ENCODE measurements at regions not wholly inside any gene's neighbourhood (a gene's known extent, or its start where the extent isn't known, plus 50 kb on each side); places are given as distances from the start of the nearest gene placed in this dataset.

DNA sequence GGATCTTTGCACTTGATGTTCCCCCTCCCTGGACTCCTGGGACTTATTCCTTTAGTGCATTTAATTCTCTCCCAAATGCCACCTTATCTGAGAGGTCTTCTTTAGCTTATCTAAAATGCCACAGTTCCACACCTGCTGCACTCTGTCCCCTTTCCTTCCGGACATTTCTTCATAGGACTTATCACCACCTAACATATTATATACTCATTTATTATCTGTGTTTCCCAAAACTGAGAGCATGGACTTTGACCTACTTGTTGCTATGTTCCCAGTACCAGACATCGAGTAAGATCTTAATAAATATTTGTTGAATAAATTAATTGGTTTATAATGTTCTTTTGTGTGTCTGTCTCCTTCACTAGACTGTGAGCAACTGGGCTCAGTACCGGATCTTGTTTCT lies 585.3 kb downstream of the INSC start:
- no peaks in the 10 kb centered on the region for H4K20me1 ChIP-seq (ENCODE audit: insufficient read depth, poor library complexity, severe bottlenecking)
- H3K4me3 ChIP-seq: no peak overlapping the region
- H3K4me2 ChIP-seq: no peak overlapping the region
- no peaks in the 10 kb centered on the region for H3K27me3 ChIP-seq
- H3K79me2 ChIP-seq: no peaks in the 10 kb centered on the region
- no peaks in the 10 kb centered on the region for H3K9me2 ChIP-seq (replicated peaks; ENCODE audit: insufficient read depth)
- TF ChIP-seq, protein P1, sequence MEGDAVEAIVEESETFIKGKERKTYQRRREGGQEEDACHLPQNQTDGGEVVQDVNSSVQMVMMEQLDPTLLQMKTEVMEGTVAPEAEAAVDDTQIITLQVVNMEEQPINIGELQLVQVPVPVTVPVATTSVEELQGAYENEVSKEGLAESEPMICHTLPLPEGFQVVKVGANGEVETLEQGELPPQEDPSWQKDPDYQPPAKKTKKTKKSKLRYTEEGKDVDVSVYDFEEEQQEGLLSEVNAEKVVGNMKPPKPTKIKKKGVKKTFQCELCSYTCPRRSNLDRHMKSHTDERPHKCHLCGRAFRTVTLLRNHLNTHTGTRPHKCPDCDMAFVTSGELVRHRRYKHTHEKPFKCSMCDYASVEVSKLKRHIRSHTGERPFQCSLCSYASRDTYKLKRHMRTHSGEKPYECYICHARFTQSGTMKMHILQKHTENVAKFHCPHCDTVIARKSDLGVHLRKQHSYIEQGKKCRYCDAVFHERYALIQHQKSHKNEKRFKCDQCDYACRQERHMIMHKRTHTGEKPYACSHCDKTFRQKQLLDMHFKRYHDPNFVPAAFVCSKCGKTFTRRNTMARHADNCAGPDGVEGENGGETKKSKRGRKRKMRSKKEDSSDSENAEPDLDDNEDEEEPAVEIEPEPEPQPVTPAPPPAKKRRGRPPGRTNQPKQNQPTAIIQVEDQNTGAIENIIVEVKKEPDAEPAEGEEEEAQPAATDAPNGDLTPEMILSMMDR (IDR thresholded peaks at IDR 0.05; ENCODE audit: poor library complexity): no peak
- TF ChIP-seq EZH2 (IDR thresholded peaks at IDR 0.05; ENCODE audit: borderline replicate concordance) (no peak), EZH2phosphoT487 (IDR thresholded peaks at IDR 0.05; ENCODE audit: low read depth, severe bottlenecking, unreplicated experiment) (no peak)
- H3K4me1 ChIP-seq (ENCODE audit: insufficient read depth): no peaks in the 10 kb centered on the region
- no peaks in the 10 kb centered on the region for H3K36me3 ChIP-seq (replicated peaks; ENCODE audit: insufficient read depth, low read depth)
- no peak for DNase-seq (ENCODE audit: low spot score)
- no peak overlapping the region for H3K27ac ChIP-seq
- 82% methylated on average over 3 of the region's 3 CpGs for WGBS (ENCODE audit: low lambda C conversion rate, missing lambda C conversion rate)
- no peak overlapping the region for H2AFZ ChIP-seq
- no peaks in the 10 kb centered on the region for H3K9me3 ChIP-seq (ENCODE audit: low read depth)

DNA sequence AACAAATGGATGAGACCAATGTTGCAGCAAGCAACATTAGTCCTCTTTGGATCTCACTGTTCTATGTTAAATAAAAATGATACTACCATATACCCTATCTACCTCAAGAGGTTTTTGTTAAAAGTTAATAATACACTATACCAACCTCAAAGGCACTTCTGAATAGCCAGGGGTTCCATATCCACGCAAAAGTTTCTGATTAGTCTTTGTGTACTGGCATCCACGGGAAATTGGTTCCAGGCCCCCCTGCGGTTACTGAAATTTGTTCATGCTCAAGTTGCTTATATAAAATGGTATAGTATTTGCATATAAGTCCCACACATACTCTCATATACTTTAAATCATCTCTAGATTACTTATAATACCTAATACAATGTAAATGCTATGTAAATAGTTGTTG lies 585.7 kb downstream of the INSC start:
- Histone ChIP-seq H3K4me2 (no peak overlapping the region), H3K36me3 (replicated peaks; ENCODE audit: insufficient read depth, low read depth) (no peaks in the 10 kb centered on the region), H4K20me1 (ENCODE audit: insufficient read depth, poor library complexity, severe bottlenecking) (no peaks in the 10 kb centered on the region), H3K4me1 (ENCODE audit: insufficient read depth) (no peaks in the 10 kb centered on the region), H3K79me2 (no peaks in the 10 kb centered on the region), H3K27ac (no peak overlapping the region), H3K4me3 (no peak overlapping the region), H3K9me3 (ENCODE audit: low read depth) (no peaks in the 10 kb centered on the region), H2AFZ (no peak overlapping the region), H3K9me2 (replicated peaks; ENCODE audit: insufficient read depth) (no peaks in the 10 kb centered on the region), H3K27me3 (no peaks in the 10 kb centered on the region)
- no peak for DNase-seq (ENCODE audit: low spot score)
- TF ChIP-seq EZH2phosphoT487 (IDR thresholded peaks at IDR 0.05; ENCODE audit: low read depth, severe bottlenecking, unreplicated experiment) (no peak), EZH2 (IDR thresholded peaks at IDR 0.05; ENCODE audit: borderline replicate concordance) (no peak)
- TF ChIP-seq, protein P1 (IDR thresholded peaks at IDR 0.05; ENCODE audit: poor library complexity): no peak
- 86% methylated on average over 3 of the region's 3 CpGs for WGBS (ENCODE audit: low lambda C conversion rate, missing lambda C conversion rate)

DNA sequence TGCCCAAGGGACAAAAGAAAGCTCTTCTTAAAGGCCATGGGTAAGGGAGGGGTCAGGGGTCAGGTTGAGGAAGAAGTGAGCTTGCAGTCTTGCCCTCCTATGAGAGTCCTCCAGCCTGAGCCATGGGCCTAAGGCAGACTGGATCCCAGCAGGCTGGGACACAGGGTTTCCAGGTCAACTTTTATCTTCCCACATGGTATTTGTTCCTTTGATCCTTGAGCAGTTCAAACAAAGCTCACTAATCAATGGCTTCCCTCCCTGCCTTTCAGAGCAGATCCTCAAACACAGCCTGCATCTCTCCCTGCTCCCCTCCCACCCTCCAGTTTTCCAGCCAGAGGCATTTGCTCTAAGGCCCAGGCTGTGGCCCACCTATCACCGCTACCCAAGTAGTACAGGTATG lies 589.3 kb downstream of the INSC start:
- no peak for DNase-seq (ENCODE audit: low spot score)
- no peak for TF ChIP-seq EZH2phosphoT487 (IDR thresholded peaks at IDR 0.05; ENCODE audit: low read depth, severe bottlenecking, unreplicated experiment)
- no peak for TF ChIP-seq EZH2 (IDR thresholded peaks at IDR 0.05; ENCODE audit: borderline replicate concordance)
- TF ChIP-seq, protein P1 (IDR thresholded peaks at IDR 0.05; ENCODE audit: poor library complexity): no peak
- Histone ChIP-seq H3K4me2 (no peak overlapping the region), H3K4me1 (ENCODE audit: insufficient read depth) (no peaks in the 10 kb centered on the region), H3K36me3 (replicated peaks; ENCODE audit: insufficient read depth, low read depth) (no peaks in the 10 kb centered on the region), H3K27me3 (no peaks in the 10 kb centered on the region), H2AFZ (no peak overlapping the region), H3K27ac (no peak overlapping the region), H3K4me3 (no peak overlapping the region), H3K79me2 (no peaks in the 10 kb centered on the region), H3K9me2 (replicated peaks; ENCODE audit: insufficient read depth) (no peaks in the 10 kb centered on the region), H3K9me3 (ENCODE audit: low read depth) (no peaks in the 10 kb centered on the region), H4K20me1 (ENCODE audit: insufficient read depth, poor library complexity, severe bottlenecking) (no peaks in the 10 kb centered on the region)
- WGBS (ENCODE audit: low lambda C conversion rate, missing lambda C conversion rate): 67% methylated on average over 1 of the region's 1 CpG

DNA sequence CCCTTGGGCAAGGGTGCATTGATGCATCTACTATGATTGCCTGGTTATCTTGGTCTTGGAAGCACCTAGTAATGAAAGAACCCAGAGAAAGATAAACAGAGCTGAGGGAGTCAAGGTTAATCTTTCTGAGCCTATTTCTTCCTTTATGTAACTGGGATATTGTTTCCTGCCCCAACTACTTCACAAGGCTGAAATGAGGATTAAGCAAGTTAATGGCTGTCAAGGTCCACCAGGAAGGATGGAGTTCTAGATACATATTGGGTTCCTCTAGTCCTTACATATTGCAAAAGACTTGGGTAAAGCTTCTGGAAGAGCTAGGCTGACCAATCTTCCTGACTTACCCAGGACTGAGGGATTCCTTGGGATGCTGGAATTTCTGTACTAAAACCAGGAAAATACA lies 589.8 kb downstream of the INSC start:
- no peaks in the 10 kb centered on the region for H3K9me3 ChIP-seq (ENCODE audit: low read depth)
- no peak overlapping the region for H2AFZ ChIP-seq
- H3K9me2 ChIP-seq (replicated peaks; ENCODE audit: insufficient read depth): no peaks in the 10 kb centered on the region
- no peaks in the 10 kb centered on the region for H3K79me2 ChIP-seq
- H4K20me1 ChIP-seq (ENCODE audit: insufficient read depth, poor library complexity, severe bottlenecking): no peaks in the 10 kb centered on the region
- no peak for TF ChIP-seq EZH2phosphoT487 (IDR thresholded peaks at IDR 0.05; ENCODE audit: low read depth, severe bottlenecking, unreplicated experiment)
- TF ChIP-seq, protein P1 (IDR thresholded peaks at IDR 0.05; ENCODE audit: poor library complexity): no peak
- TF ChIP-seq EZH2 (IDR thresholded peaks at IDR 0.05; ENCODE audit: borderline replicate concordance): no peak
- H3K27me3 ChIP-seq: no peaks in the 10 kb centered on the region
- H3K4me3 ChIP-seq: no peak overlapping the region
- H3K4me2 ChIP-seq: no peak overlapping the region
- H3K27ac ChIP-seq: no peak overlapping the region
- no peak for DNase-seq (ENCODE audit: low spot score)
- H3K4me1 ChIP-seq (ENCODE audit: insufficient read depth): no peaks in the 10 kb centered on the region
- no peaks in the 10 kb centered on the region for H3K36me3 ChIP-seq (replicated peaks; ENCODE audit: insufficient read depth, low read depth)
